Left ventricle myocardium inferior (tissue), 1 donor: ENCODE measurements at regions not wholly inside any gene's neighbourhood (a gene's known extent, or its start where the extent isn't known, plus 50 kb on each side); places are given as distances from the start of the nearest gene placed in this dataset.

Experiments
- DNase-seq: peaks from one replicate; pipeline ENCODE4 v3.0.0-alpha.2; 2020
- H3K27ac ChIP-seq: fragments of 200-600 bp; replicated peaks from 2 replicates; pipeline ENCODE4 v1.8.0; 2021
- H3K27me3 ChIP-seq: fragments of 200-600 bp; 2 replicates; pipeline ENCODE4 v1.8.0; 2021; ENCODE audit warnings: low read depth
- H3K36me3 ChIP-seq: fragments of 200-600 bp; 2 replicates; pipeline ENCODE4 v1.8.0; 2021
- H3K4me1 ChIP-seq: fragments of 200-600 bp; 2 replicates; pipeline ENCODE4 v1.8.0; 2021
- H3K4me3 ChIP-seq: fragments of 200-600 bp; 2 replicates; pipeline ENCODE4 v1.8.0; 2021; ENCODE audit warnings: mild to moderate bottlenecking, moderate library complexity
- H3K9me3 ChIP-seq: fragments of 200-600 bp; replicated peaks from 2 replicates; pipeline ENCODE4 v1.8.0; 2021
- intact Hi-C: fragments of 100-400 bp; cut with micrococcal nuclease; formaldehyde crosslinking; loops from one replicate; pipeline ENCODE4 v1.11.0; 2022
- TF ChIP-seq, protein P1 (sequence below): fragments of 200-600 bp; IDR thresholded peaks from 2 replicates; pipeline ENCODE4 v1.8.0; 2021; ENCODE audit warnings: antibody characterized with exemption, mild to moderate bottlenecking, borderline replicate concordance
- donor health status: DM: no; HTN: yes; CAD: no; lungs with severe emphysema.

DNA sequence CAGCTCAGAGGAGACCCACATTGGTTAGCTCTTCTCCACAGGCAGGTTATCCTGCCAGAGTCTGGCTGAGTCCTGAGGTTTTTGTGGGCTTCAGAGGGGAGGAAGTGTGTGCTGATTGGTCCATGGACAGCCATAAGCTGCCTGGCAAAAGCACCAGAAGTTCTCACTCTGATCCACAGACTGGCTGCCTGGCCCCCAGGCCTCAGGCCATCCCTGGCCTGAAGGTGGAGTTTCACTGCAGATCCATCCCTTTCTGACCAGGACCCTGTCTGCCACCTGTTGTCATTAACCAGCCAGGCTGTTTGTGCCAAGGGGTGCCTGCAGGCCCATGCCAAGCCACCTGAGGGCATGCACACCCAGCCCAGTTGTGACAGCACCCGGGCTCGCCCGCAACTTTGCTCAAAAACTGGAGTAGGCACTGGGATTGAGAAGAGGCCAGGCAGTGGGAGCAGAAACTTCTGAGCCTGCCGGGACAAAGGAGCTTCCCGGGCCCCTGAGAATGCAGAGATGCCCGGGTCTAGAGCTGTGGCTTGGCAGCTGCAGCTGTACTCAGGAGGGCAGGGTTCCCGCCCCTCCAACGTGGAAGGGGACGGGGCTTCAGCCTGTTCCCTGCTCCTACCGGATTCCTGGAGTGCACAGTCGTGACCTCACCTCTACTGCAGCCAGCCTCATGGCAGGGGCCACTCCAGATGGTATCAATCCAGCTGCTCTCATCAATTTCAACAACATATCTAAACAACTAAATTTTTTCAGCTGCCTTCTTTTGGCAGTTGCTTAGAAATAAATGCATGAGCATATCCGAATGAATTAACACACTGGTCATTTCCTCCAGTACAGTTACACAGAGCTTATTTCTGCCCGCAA, 1277.3 kb downstream of the SLC16A7 start:
- Histone ChIP-seq H3K4me1 (no peaks in the 10 kb centered on the region), H3K9me3 (peaks cover 13% of the 10 kb centered on the region), H3K27ac (no peak overlapping the region), H3K4me3 (no peak overlapping the region), H3K36me3 (no peaks in the 10 kb centered on the region), H3K27me3 (no peaks in the 10 kb centered on the region)
- no peak for DNase-seq
- intact Hi-C loops, result no loop called here
- TF ChIP-seq, protein P1, sequence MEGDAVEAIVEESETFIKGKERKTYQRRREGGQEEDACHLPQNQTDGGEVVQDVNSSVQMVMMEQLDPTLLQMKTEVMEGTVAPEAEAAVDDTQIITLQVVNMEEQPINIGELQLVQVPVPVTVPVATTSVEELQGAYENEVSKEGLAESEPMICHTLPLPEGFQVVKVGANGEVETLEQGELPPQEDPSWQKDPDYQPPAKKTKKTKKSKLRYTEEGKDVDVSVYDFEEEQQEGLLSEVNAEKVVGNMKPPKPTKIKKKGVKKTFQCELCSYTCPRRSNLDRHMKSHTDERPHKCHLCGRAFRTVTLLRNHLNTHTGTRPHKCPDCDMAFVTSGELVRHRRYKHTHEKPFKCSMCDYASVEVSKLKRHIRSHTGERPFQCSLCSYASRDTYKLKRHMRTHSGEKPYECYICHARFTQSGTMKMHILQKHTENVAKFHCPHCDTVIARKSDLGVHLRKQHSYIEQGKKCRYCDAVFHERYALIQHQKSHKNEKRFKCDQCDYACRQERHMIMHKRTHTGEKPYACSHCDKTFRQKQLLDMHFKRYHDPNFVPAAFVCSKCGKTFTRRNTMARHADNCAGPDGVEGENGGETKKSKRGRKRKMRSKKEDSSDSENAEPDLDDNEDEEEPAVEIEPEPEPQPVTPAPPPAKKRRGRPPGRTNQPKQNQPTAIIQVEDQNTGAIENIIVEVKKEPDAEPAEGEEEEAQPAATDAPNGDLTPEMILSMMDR, result no peak

DNA sequence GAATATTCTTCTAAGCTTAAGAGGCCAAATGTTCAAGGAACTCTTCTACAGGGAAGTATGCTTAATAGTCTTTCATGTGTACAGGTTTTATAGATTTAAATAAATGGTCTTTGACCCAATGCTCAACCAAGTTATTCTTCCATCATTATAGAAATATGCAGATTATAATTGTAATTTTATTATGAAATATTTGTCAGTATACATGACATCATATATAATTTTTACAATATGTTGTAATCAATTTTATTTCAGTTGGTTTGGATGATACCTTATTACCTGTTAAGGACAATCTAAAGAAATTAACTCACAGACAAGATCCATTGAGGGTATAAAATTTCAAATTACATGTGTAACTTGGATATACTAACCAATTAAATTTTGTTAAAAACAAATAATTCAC, 1278.3 kb downstream of the SLC16A7 start:
- H3K36me3 ChIP-seq, result no peaks in the 10 kb centered on the region
- TF ChIP-seq, protein P1, result no peak
- no peak overlapping the region for H3K27ac ChIP-seq
- H3K9me3 ChIP-seq, result peaks cover 13% of the 10 kb centered on the region
- H3K27me3 ChIP-seq, result no peaks in the 10 kb centered on the region
- intact Hi-C loops, result no loop called here
- no peak for DNase-seq
- no peak overlapping the region for H3K4me3 ChIP-seq
- H3K4me1 ChIP-seq, result no peaks in the 10 kb centered on the region

DNA sequence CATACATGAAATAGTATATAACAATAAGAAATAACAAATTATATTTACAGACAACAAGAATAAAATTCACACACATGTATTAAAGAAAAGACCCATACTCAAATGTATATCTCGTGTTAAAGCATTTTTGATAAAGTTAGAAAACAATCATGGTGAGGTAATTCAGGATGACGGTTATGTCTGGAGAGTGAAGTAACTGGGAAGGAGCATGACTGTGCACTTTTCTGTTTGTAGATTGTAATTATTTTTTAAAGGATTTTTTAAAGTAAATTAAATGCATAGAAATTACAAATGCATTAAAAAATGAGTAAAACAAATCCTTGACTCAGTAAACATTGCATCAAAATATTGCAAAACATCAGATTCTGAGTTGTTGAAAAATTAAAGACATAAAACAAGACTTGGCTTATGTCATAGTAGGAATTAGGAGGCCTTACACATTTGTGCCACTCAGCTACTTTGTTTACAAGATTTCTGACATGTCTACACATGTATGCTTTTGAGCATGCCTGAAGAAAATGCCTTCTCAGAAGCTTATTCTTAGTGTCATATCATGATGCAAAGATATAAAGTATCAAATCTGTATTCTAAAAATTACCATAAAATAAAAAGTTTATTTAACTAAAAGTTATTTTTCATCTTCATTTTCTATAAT, 1325.1 kb downstream of the SLC16A7 start:
- Histone ChIP-seq H3K9me3 (no peaks in the 10 kb centered on the region), H3K27ac (no peak overlapping the region), H3K36me3 (no peaks in the 10 kb centered on the region), H3K27me3 (no peaks in the 10 kb centered on the region), H3K4me1 (no peaks in the 10 kb centered on the region), H3K4me3 (no peak overlapping the region)
- DNase-seq, result no peak
- intact Hi-C loops, result no loop called here
- TF ChIP-seq, protein P1, result no peak

DNA sequence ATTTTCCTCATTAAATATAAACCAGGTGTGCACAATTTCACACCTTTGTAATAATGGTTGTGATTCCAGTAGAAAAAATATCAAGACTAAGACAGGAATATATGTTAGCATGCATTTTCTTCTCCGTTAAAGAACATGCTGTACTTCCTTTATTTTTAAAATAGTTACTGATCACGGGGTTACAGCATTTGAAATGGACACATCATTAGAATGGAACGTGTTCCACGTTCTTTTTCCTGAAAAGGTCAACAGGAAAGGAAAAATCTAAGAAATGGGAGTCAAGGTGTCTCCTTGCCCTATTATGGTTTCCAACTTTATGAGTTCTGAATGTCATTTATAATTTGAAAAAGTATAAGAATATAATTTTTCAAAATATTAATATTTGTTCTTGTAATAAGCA, 1325.7 kb downstream of the SLC16A7 start:
- intact Hi-C loops, result no loop called here
- TF ChIP-seq, protein P1, result no peak
- Histone ChIP-seq H3K36me3 (no peaks in the 10 kb centered on the region), H3K4me3 (no peak overlapping the region), H3K9me3 (no peaks in the 10 kb centered on the region), H3K4me1 (no peaks in the 10 kb centered on the region), H3K27me3 (no peaks in the 10 kb centered on the region), H3K27ac (no peak overlapping the region)
- DNase-seq, result no peak

DNA sequence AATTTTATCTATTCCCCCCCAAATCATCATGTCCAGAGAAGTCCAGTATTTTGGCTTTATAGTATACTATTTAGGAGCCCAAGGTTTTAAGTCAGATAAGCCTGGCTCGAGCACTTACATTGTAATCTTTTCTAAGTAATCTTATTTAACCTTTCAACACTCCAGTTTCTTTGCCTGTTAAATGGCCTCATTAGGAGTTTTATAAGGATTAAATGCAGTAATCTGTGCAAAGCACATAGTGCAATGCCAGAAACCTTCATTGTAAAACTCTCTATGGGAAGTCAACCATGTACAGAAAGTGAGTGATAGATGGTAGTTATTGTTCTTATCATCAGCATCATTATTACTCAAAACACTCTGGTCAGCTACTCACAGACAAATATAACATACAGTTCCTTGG, 1330.4 kb downstream of the SLC16A7 start:
- intact Hi-C loops, result no loop called here
- Histone ChIP-seq H3K4me1 (no peaks in the 10 kb centered on the region), H3K4me3 (no peak overlapping the region), H3K9me3 (peaks cover 7% of the 10 kb centered on the region), H3K36me3 (no peaks in the 10 kb centered on the region), H3K27me3 (no peaks in the 10 kb centered on the region), H3K27ac (no peak overlapping the region)
- no peak for DNase-seq
- TF ChIP-seq, protein P1, result no peak
